BLaER1 (cell line): ENCODE measurements at regions not wholly inside any gene's neighbourhood (a gene's known extent, or its start where the extent isn't known, plus 50 kb on each side); places are given as distances from the start of the nearest gene placed in this dataset.

Source experiments
- H3K27ac ChIP-seq: shearing (Covaris generic); formaldehyde crosslinking; 2 replicates; pipeline ENCODE4 v1.8.1; 2022
- H3K27me3 ChIP-seq: shearing (Covaris generic); formaldehyde crosslinking; 2 replicates; pipeline ENCODE4 v1.8.1; 2022
- H3K36me3 ChIP-seq: shearing (Covaris generic); formaldehyde crosslinking; 2 replicates; pipeline ENCODE4 v1.8.1; 2022
- H3K4me1 ChIP-seq: shearing (Covaris generic); formaldehyde crosslinking; 2 replicates; pipeline ENCODE4 v1.8.1; 2022
- H3K4me2 ChIP-seq: shearing (Covaris generic); formaldehyde crosslinking; 2 replicates; pipeline ENCODE4 v1.8.1; 2022
- H3K4me3 ChIP-seq: shearing (Covaris generic); formaldehyde crosslinking; 2 replicates; pipeline ENCODE4 v1.8.1; 2022
- H3K9ac ChIP-seq: shearing (Covaris generic); formaldehyde crosslinking; 2 replicates; pipeline ENCODE4 v1.8.1; 2022
- H3K9me3 ChIP-seq: shearing (Covaris generic); formaldehyde crosslinking; 2 replicates; pipeline ENCODE4 v1.8.1; 2022
- H4K20me1 ChIP-seq: shearing (Covaris generic); formaldehyde crosslinking; 2 replicates; pipeline ENCODE4 v1.8.1; 2022
- Cebpa-rat ChIP-seq: shearing (Covaris generic); IDR thresholded peaks from 2 replicates; pipeline ENCODE4 v1.8.1; 2022

GRCh38 chr10:29860166-29860565 is 199.2 kb downstream of the JCAD start:
- Histone ChIP-seq H3K9me3 (no peaks in the 10 kb centered on the region), H3K36me3 (no peaks in the 10 kb centered on the region), H3K4me2 (peak overlapping the region; percentile 14; the same call in 1 of the 2 replicates), H3K27me3 (no peaks in the 10 kb centered on the region), H3K27ac (no peak overlapping the region), H3K9ac (no peak overlapping the region), H3K4me1 (peaks cover 26% of the 10 kb centered on the region), H3K4me3 (no peak overlapping the region), H4K20me1 (no peaks in the 10 kb centered on the region)
- no peak for TF ChIP-seq Cebpa-rat

GRCh38 chr10:29859521-29860130 is 199.8 kb downstream of the JCAD start:
- Histone ChIP-seq H3K4me3 (no peak overlapping the region), H3K4me1 (peaks cover 26% of the 10 kb centered on the region), H3K27me3 (no peaks in the 10 kb centered on the region), H3K9me3 (no peaks in the 10 kb centered on the region), H3K4me2 (peak overlapping the region; percentile 14; the same call in 1 of the 2 replicates), H3K36me3 (no peaks in the 10 kb centered on the region), H3K27ac (no peak overlapping the region), H4K20me1 (no peaks in the 10 kb centered on the region), H3K9ac (no peak overlapping the region)
- TF ChIP-seq Cebpa-rat: no peak

GRCh38 chr10:29858702-29859267 is 200.6 kb downstream of the JCAD start:
- Histone ChIP-seq H3K36me3 (no peaks in the 10 kb centered on the region), H3K4me2 (peak overlapping the region; percentile 50), H3K27me3 (no peaks in the 10 kb centered on the region), H3K27ac (no peak overlapping the region), H4K20me1 (no peaks in the 10 kb centered on the region), H3K9ac (no peak overlapping the region), H3K4me1 (peaks cover 26% of the 10 kb centered on the region), H3K9me3 (no peaks in the 10 kb centered on the region), H3K4me3 (no peak overlapping the region)
- TF ChIP-seq Cebpa-rat: no peak

- Histone ChIP-seq H3K9ac (no peak overlapping the region), H3K4me2 (peak overlapping the region; percentile 50), H3K27ac (no peak overlapping the region), H3K4me3 (no peak overlapping the region), H3K9me3 (no peaks in the 10 kb centered on the region), H3K36me3 (no peaks in the 10 kb centered on the region), H3K4me1 (peaks cover 26% of the 10 kb centered on the region), H3K27me3 (no peaks in the 10 kb centered on the region), H4K20me1 (no peaks in the 10 kb centered on the region)
- no peak for TF ChIP-seq Cebpa-rat
Measured at GRCh38 chr10:29857843-29858701, 201.3 kb downstream of the JCAD start.

GRCh38 chr10:29856295-29856694 is 203.1 kb downstream of the JCAD start:
- Histone ChIP-seq H3K27ac (no peak overlapping the region), H4K20me1 (no peaks in the 10 kb centered on the region), H3K4me1 (peaks cover 26% of the 10 kb centered on the region), H3K9ac (no peak overlapping the region), H3K4me2 (no peak overlapping the region), H3K4me3 (no peak overlapping the region), H3K36me3 (no peaks in the 10 kb centered on the region), H3K27me3 (no peaks in the 10 kb centered on the region), H3K9me3 (0 out of 2 replicates have a peak, but pooled peaks cover 1% of the 10 kb centered on the region)
- no peak for TF ChIP-seq Cebpa-rat

- no peak overlapping the region for H3K4me2 ChIP-seq
- no peak overlapping the region for H3K9ac ChIP-seq
- no peak overlapping the region for H3K27ac ChIP-seq
- no peaks in the 10 kb centered on the region for H4K20me1 ChIP-seq
- no peak for TF ChIP-seq Cebpa-rat
- peaks cover 8% of the 10 kb centered on the region; the same call in 1 of the 2 replicates for H3K9me3 ChIP-seq
- no peak overlapping the region for H3K4me3 ChIP-seq
- H3K36me3 ChIP-seq: no peaks in the 10 kb centered on the region
- peaks cover 28% of the 10 kb centered on the region for H3K4me1 ChIP-seq
- no peaks in the 10 kb centered on the region for H3K27me3 ChIP-seq
Measured at GRCh38 chr10:29853913-29854312, 205.5 kb downstream of the JCAD start.

GRCh38 chr10:29851241-29851640 is 208.1 kb downstream of the JCAD start:
- no peak for TF ChIP-seq Cebpa-rat
- Histone ChIP-seq H3K9ac (no peak overlapping the region), H3K9me3 (peaks cover 8% of the 10 kb centered on the region; the same call in 1 of the 2 replicates), H3K4me3 (no peak overlapping the region), H4K20me1 (no peaks in the 10 kb centered on the region), H3K4me2 (no peak overlapping the region), H3K27ac (no peak overlapping the region), H3K36me3 (no peaks in the 10 kb centered on the region), H3K27me3 (no peaks in the 10 kb centered on the region), H3K4me1 (peaks cover 14% of the 10 kb centered on the region)

GRCh38 chr10:29850371-29850770 is 209.0 kb downstream of the JCAD start:
- Histone ChIP-seq H3K4me1 (peaks cover 14% of the 10 kb centered on the region), H3K27me3 (no peaks in the 10 kb centered on the region), H4K20me1 (no peaks in the 10 kb centered on the region), H3K9me3 (peaks cover 8% of the 10 kb centered on the region; the same call in 1 of the 2 replicates), H3K36me3 (no peaks in the 10 kb centered on the region), H3K9ac (no peak overlapping the region), H3K4me3 (no peak overlapping the region), H3K4me2 (peak overlapping the region; percentile 69), H3K27ac (no peak overlapping the region)
- TF ChIP-seq Cebpa-rat: no peak

- peak overlapping the region; percentile 69 for H3K4me2 ChIP-seq
- H3K27ac ChIP-seq: peak overlapping the region; percentile 15; the same call in 1 of the 2 replicates
Measured at GRCh38 chr10:29849886-29850285, 209.5 kb downstream of the JCAD start.

More at GRCh38 chr10:29849886-29850285, 209.5 kb downstream of the JCAD start:
- H3K9ac ChIP-seq: no peak overlapping the region
- no peak overlapping the region for H3K4me3 ChIP-seq
- peaks cover 12% of the 10 kb centered on the region for H3K9me3 ChIP-seq
- H3K36me3 ChIP-seq: no peaks in the 10 kb centered on the region
- H3K27me3 ChIP-seq: no peaks in the 10 kb centered on the region
- peaks cover 14% of the 10 kb centered on the region for H3K4me1 ChIP-seq
- TF ChIP-seq Cebpa-rat: no peak
- H4K20me1 ChIP-seq: no peaks in the 10 kb centered on the region
